AG09309 (cell line): ENCODE measurements at regions not wholly inside any gene's neighbourhood (a gene's known extent, or its start where the extent isn't known, plus 50 kb on each side); places are given as distances from the start of the nearest gene placed in this dataset.

Experiments
- DNase-seq: peaks from one replicate; pipeline ENCODE4 v3.0.0-alpha.2; 2010; ENCODE audit warnings: low read depth
- H3K4me3 ChIP-seq: 2 replicates; pipeline ENCODE4 v1.5.1; 2011; ENCODE audit warnings: mild to moderate bottlenecking, low read depth, low read length, moderate library complexity; ENCODE audit not compliant: control insufficient read depth
- CTCF ChIP-seq: IDR thresholded peaks from 2 replicates; pipeline ENCODE4 v1.5.1; 2011; ENCODE audit warnings: mild to moderate bottlenecking, low read depth, low read length, inconsistent platforms; ENCODE audit not compliant: insufficient read depth, control insufficient read depth; ENCODE audit errors: missing control alignments

- DNase-seq = no peak
- TF ChIP-seq CTCF = no peak
- no peak overlapping the region for H3K4me3 ChIP-seq
These were observed 776.6 kb downstream of the TSN start for GRCh38 chr2:122532072-122532344.

GRCh38 chr2:122532481-122532880, 777.0 kb downstream of the TSN start:
- TF ChIP-seq CTCF = no peak
- no peak overlapping the region for H3K4me3 ChIP-seq

GRCh38 chr2:122535960-122536505, 780.6 kb downstream of the TSN start:
- H3K4me3 ChIP-seq = no peak overlapping the region
- no peak for TF ChIP-seq CTCF
- DNase-seq = no peak

More at GRCh38 chr2:122532481-122532880, 777.0 kb downstream of the TSN start:
- DNase-seq = no peak

GRCh38 chr2:122539311-122539710, 783.9 kb downstream of the TSN start:
- no peak overlapping the region for H3K4me3 ChIP-seq
- no peak for TF ChIP-seq CTCF
- DNase-seq = no peak

GRCh38 chr2:122539920-122540319, 784.5 kb downstream of the TSN start:
- no peak for TF ChIP-seq CTCF
- DNase-seq = no peak
- no peak overlapping the region for H3K4me3 ChIP-seq

GRCh38 chr2:122542236-122542635, 786.8 kb downstream of the TSN start:
- DNase-seq = no peak
- no peak for TF ChIP-seq CTCF
- H3K4me3 ChIP-seq = no peak overlapping the region

GRCh38 chr2:122542646-122543045, 787.2 kb downstream of the TSN start:
- H3K4me3 ChIP-seq = no peak overlapping the region

More at GRCh38 chr2:122542646-122543045, 787.2 kb downstream of the TSN start:
- TF ChIP-seq CTCF = no peak
- no peak for DNase-seq
